GM21723 (cell line): ENCODE measurements at regions not wholly inside any gene's neighbourhood (a gene's known extent, or its start where the extent isn't known, plus 50 kb on each side); places are given as distances from the start of the nearest gene placed in this dataset.
A peak's percentile ranks its signal among the peaks of the same experiment; 100 is the strongest.

ENCODE experiments used
- ATAC-seq: cut with Tn5 transposase; IDR thresholded peaks from one replicate; pipeline ENCODE4 v1.9.1; 2021; ENCODE audit warnings: mild to moderate bottlenecking, moderate library complexity; ENCODE audit not compliant: unreplicated experiment

GRCh38 chr9:99513441-99514112 lies 291.5 kb downstream of the SEC61B start:
- ATAC-seq: peak; percentile 70

GRCh38 chr9:99515093-99515492 lies 293.0 kb downstream of the SEC61B start:
- no peak for ATAC-seq

GRCh38 chr9:99515895-99516656 lies 294.0 kb downstream of the SEC61B start:
- ATAC-seq: no peak

- ATAC-seq: no peak
Observed at GRCh38 chr9:99516657-99517049, 294.6 kb downstream of the SEC61B start.

- ATAC-seq: no peak
Observed at GRCh38 chr9:99523838-99524237, 297.8 kb upstream of the NR4A3 start.

- no peak for ATAC-seq
Observed at GRCh38 chr9:99531313-99531712, 290.4 kb upstream of the NR4A3 start.

- no peak for ATAC-seq
Observed at GRCh38 chr9:99533421-99533820, 288.3 kb upstream of the NR4A3 start.

GRCh38 chr9:99537996-99538395 lies 283.7 kb upstream of the NR4A3 start:
- no peak for ATAC-seq

GRCh38 chr9:99544526-99544925 lies 277.2 kb upstream of the NR4A3 start:
- ATAC-seq: no peak

- ATAC-seq: no peak
Observed at GRCh38 chr9:99549441-99549840, 272.2 kb upstream of the NR4A3 start.

- no peak for ATAC-seq
Observed at GRCh38 chr9:99555792-99556191, 265.9 kb upstream of the NR4A3 start.

- ATAC-seq: no peak
Observed at GRCh38 chr9:99556998-99557397, 264.7 kb upstream of the NR4A3 start.

GRCh38 chr9:99557816-99558215 lies 263.9 kb upstream of the NR4A3 start:
- no peak for ATAC-seq

GRCh38 chr9:99559776-99560175 lies 261.9 kb upstream of the NR4A3 start:
- no peak for ATAC-seq

GRCh38 chr9:99560561-99560960 lies 261.1 kb upstream of the NR4A3 start:
- ATAC-seq: no peak

GRCh38 chr9:99561509-99561917 lies 260.2 kb upstream of the NR4A3 start:
- ATAC-seq: no peak

GRCh38 chr9:99561961-99562565 lies 259.6 kb upstream of the NR4A3 start:
- no peak for ATAC-seq

GRCh38 chr9:99563364-99563763 lies 258.3 kb upstream of the NR4A3 start:
- no peak for ATAC-seq

GRCh38 chr9:99565203-99565602 lies 256.5 kb upstream of the NR4A3 start:
- ATAC-seq: no peak

- no peak for ATAC-seq
Observed at GRCh38 chr9:99567436-99567835, 254.2 kb upstream of the NR4A3 start.

GRCh38 chr9:99569840-99570239 lies 251.8 kb upstream of the NR4A3 start:
- no peak for ATAC-seq

GRCh38 chr9:99572567-99572966 lies 249.1 kb upstream of the NR4A3 start:
- no peak for ATAC-seq
